Fibroblast of lung (primary cell): ENCODE measurements at regions not wholly inside any gene's neighbourhood (a gene's known extent, or its start where the extent isn't known, plus 50 kb on each side); places are given as distances from the start of the nearest gene placed in this dataset.

ENCODE experiments used
- EZH2 ChIP-seq: IDR thresholded peaks from 2 replicates; pipeline ENCODE4 v1.5.1; 2012; ENCODE audit warnings: low read length, control low read depth, mild to moderate bottlenecking; ENCODE audit errors: missing control alignments
- TF ChIP-seq, protein P1 (sequence below), 2 donors: IDR thresholded peaks in 1 of 2; conservative IDR thresholded peaks in 1 of 2; 1 replicate in 1 of 2; 2 replicates in 1 of 2; pipeline ENCODE4 v1.5.1; 2011 to 2012; ENCODE audit warnings: low read length in 2 of 2, control low read depth in 1 of 2, inconsistent platforms in 1 of 2, low read depth in 1 of 2, mild to moderate bottlenecking in 1 of 2

DNA sequence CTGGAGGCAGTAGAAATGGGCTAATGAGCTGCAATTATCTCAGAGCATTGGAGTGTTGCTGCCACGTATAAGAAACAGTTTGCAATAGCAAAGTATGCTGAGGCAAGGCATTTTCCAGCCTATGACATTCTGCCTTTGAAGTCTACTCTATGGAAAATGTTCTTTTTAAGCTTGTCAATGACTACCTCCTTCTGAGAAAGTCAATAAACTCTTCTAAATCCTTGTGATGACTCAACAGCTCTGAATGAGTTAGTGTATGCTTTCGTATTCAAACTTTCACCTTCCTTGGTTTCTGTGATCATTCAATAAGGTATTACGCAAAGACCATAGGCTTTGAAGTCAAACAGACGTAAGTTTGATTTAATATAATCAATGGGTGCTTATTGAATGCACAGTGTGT, 111.2 kb downstream of the CAPZA3 start:
- TF ChIP-seq EZH2 = no peak
- TF ChIP-seq, protein P1, sequence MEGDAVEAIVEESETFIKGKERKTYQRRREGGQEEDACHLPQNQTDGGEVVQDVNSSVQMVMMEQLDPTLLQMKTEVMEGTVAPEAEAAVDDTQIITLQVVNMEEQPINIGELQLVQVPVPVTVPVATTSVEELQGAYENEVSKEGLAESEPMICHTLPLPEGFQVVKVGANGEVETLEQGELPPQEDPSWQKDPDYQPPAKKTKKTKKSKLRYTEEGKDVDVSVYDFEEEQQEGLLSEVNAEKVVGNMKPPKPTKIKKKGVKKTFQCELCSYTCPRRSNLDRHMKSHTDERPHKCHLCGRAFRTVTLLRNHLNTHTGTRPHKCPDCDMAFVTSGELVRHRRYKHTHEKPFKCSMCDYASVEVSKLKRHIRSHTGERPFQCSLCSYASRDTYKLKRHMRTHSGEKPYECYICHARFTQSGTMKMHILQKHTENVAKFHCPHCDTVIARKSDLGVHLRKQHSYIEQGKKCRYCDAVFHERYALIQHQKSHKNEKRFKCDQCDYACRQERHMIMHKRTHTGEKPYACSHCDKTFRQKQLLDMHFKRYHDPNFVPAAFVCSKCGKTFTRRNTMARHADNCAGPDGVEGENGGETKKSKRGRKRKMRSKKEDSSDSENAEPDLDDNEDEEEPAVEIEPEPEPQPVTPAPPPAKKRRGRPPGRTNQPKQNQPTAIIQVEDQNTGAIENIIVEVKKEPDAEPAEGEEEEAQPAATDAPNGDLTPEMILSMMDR (conservative IDR thresholded peaks at IDR 0.05 in 1 of 2, IDR thresholded peaks at IDR 0.05 in 1 of 2; ENCODE audit: low read depth in 1 of 2, low read length in 2 of 2) = no peak
